ENCODE measurements at regions not wholly inside any gene's neighbourhood (a gene's known extent, or its start where the extent isn't known, plus 50 kb on each side); places are given as distances from the start of the nearest gene placed in this dataset.

DNA sequence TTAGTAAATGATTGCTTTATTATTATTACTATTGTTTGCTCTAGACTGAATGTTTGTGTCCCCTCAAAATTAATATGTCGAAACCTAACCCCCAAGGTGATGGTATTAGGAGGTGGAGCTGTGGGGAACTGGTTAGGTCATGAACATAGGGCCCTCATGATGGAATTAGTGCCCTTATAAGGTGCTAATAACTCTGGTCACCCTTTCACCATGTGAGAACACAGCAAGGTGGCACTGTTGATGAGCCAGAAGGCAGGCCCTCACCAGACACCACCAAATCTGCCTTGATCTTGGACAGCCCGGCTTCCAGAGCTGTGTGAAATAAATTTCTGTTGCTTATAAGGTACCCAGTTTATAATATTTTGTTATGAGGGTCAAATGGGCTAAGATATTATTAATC lies 95.8 kb downstream of the BDNF start:
- ChIA-PET CTCF (no interaction called here), POLR2A (no interaction called here)
- no peak overlapping the region for H2AFZ ChIP-seq (ENCODE audit: insufficient read depth, low read depth, low read length, poor library complexity, severe bottlenecking)
- no peak overlapping the region for H3K4me3 ChIP-seq (ENCODE audit: control extremely low read depth in 1 of 5, extremely low read depth in 1 of 5, insufficient read depth in 1 of 5, low read depth in 2 of 5, low read length in 4 of 5)
- H3K4me3 Mint-ChIP-seq: no peak overlapping the region
- TF ChIP-seq, protein P1, sequence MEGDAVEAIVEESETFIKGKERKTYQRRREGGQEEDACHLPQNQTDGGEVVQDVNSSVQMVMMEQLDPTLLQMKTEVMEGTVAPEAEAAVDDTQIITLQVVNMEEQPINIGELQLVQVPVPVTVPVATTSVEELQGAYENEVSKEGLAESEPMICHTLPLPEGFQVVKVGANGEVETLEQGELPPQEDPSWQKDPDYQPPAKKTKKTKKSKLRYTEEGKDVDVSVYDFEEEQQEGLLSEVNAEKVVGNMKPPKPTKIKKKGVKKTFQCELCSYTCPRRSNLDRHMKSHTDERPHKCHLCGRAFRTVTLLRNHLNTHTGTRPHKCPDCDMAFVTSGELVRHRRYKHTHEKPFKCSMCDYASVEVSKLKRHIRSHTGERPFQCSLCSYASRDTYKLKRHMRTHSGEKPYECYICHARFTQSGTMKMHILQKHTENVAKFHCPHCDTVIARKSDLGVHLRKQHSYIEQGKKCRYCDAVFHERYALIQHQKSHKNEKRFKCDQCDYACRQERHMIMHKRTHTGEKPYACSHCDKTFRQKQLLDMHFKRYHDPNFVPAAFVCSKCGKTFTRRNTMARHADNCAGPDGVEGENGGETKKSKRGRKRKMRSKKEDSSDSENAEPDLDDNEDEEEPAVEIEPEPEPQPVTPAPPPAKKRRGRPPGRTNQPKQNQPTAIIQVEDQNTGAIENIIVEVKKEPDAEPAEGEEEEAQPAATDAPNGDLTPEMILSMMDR (IDR thresholded peaks at IDR 0.05): no peak
- TF ChIP-seq EZH2 (IDR thresholded peaks at IDR 0.05; ENCODE audit: borderline replicate concordance, insufficient read depth, low read depth, low read length, poor library complexity, severe bottlenecking): no peak
- no peaks in the 10 kb centered on the region for H3K4me1 ChIP-seq (ENCODE audit: control insufficient read depth in 2 of 2, insufficient read depth in 2 of 2, low read length in 2 of 2)
- intact Hi-C loops (cut with micrococcal nuclease): no loop called here
- H3K4me1 Mint-ChIP-seq: no peaks in the 10 kb centered on the region
- no peaks in the 10 kb centered on the region for H4K20me1 ChIP-seq (ENCODE audit: control insufficient read depth, insufficient read depth, low read length, poor library complexity, severe bottlenecking)
- no peaks in the 10 kb centered on the region for H3K79me2 ChIP-seq (ENCODE audit: control insufficient read depth, insufficient read depth, low read length)
- no CpG with 5 or more reads among the region's 2 CpGs for WGBS (ENCODE audit: insufficient coverage)
- no peaks in the 10 kb centered on the region for H3K9me3 ChIP-seq (ENCODE audit: control extremely low read depth in 1 of 3, control insufficient read depth in 2 of 3, insufficient read depth in 1 of 3, low read length in 2 of 3)
- H3K36me3 ChIP-seq (replicated peaks in 1 of 2; ENCODE audit: control extremely low read depth in 1 of 2, control insufficient read depth in 1 of 2, extremely low read depth in 1 of 2, insufficient read depth in 2 of 2, low read length in 1 of 2): no peaks in the 10 kb centered on the region
- no peaks in the 10 kb centered on the region for H3K27me3 ChIP-seq (replicated peaks in 1 of 4; ENCODE audit: control extremely low read depth in 1 of 4, control insufficient read depth in 3 of 4, insufficient read depth in 4 of 4, low read length in 3 of 4)
- DNase-seq (no peak), ATAC-seq (ENCODE audit: low read depth) (no peak)
- no peaks in the 10 kb centered on the region for H3K27me3 Mint-ChIP-seq
- no peak overlapping the region for H3K4me2 ChIP-seq (replicated peaks; ENCODE audit: low read depth, low read length, poor library complexity, severe bottlenecking)
- no peak overlapping the region for H3K27ac ChIP-seq (ENCODE audit: low read length in 2 of 2)
- H3K9ac ChIP-seq (ENCODE audit: low read length): no peak overlapping the region
- no peaks in the 10 kb centered on the region for H3K9me3 Mint-ChIP-seq (ENCODE audit: insufficient read depth)
- H3K27ac Mint-ChIP-seq: no peak overlapping the region

DNA sequence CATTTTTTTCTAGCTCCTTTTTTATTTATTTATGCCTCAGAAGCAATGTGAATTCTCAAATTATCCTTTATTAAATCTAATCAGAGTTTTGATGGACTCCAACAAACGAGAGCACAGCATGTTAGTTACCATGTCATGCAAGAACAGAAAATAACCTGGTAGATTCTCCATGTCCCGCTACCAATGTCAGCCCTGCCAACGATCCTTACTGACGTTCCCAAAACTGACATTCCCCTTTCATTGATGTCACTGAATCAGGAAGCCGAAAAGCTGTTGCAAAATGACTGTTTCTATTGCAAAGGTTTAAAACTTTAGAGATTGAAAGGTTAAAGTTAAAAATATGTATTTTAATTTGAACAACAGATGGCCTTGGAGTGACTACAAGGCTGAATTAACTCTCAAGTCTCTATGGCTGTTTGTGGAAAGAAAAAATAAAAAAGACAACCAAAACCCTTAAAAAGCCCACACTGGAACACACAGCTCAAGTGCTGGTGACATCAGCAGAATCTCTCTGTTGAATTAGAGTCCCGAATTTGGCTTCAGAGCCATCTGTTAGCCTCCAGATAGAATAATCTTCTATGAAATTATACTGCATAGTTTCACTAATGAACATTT lies 96.8 kb downstream of the BDNF start:
- H3K27ac ChIP-seq (ENCODE audit: low read length in 2 of 2): no peak overlapping the region
- Mint-ChIP-seq H3K4me1 (no peaks in the 10 kb centered on the region), H3K4me3 (no peak overlapping the region), H3K27ac (no peak overlapping the region), H3K27me3 (no peaks in the 10 kb centered on the region), H3K9me3 (ENCODE audit: insufficient read depth) (no peaks in the 10 kb centered on the region)
- no peaks in the 10 kb centered on the region for H3K79me2 ChIP-seq (ENCODE audit: control insufficient read depth, insufficient read depth, low read length)
- CTCF ChIA-PET: no interaction called here
- POLR2A ChIA-PET: no interaction called here
- H3K9me3 ChIP-seq (ENCODE audit: control extremely low read depth in 1 of 3, control insufficient read depth in 2 of 3, insufficient read depth in 1 of 3, low read length in 2 of 3): no peaks in the 10 kb centered on the region
- DNase-seq (no peak), ATAC-seq (ENCODE audit: low read depth) (no peak)
- no peaks in the 10 kb centered on the region for H3K27me3 ChIP-seq (replicated peaks in 1 of 4; ENCODE audit: control extremely low read depth in 1 of 4, control insufficient read depth in 3 of 4, insufficient read depth in 4 of 4, low read length in 3 of 4)
- no peaks in the 10 kb centered on the region for H3K4me1 ChIP-seq (ENCODE audit: control insufficient read depth in 2 of 2, insufficient read depth in 2 of 2, low read length in 2 of 2)
- H2AFZ ChIP-seq (ENCODE audit: insufficient read depth, low read depth, low read length, poor library complexity, severe bottlenecking): no peak overlapping the region
- H3K4me2 ChIP-seq (replicated peaks; ENCODE audit: low read depth, low read length, poor library complexity, severe bottlenecking): no peak overlapping the region
- no peak for TF ChIP-seq EZH2 (IDR thresholded peaks at IDR 0.05; ENCODE audit: borderline replicate concordance, insufficient read depth, low read depth, low read length, poor library complexity, severe bottlenecking)
- TF ChIP-seq, protein P1 (IDR thresholded peaks at IDR 0.05): no peak
- H3K9ac ChIP-seq (ENCODE audit: low read length): no peak overlapping the region
- intact Hi-C loops (cut with micrococcal nuclease): no loop called here
- H3K4me3 ChIP-seq (ENCODE audit: control extremely low read depth in 1 of 5, extremely low read depth in 1 of 5, insufficient read depth in 1 of 5, low read depth in 2 of 5, low read length in 4 of 5): no peak overlapping the region
- no peaks in the 10 kb centered on the region for H3K36me3 ChIP-seq (replicated peaks in 1 of 2; ENCODE audit: control extremely low read depth in 1 of 2, control insufficient read depth in 1 of 2, extremely low read depth in 1 of 2, insufficient read depth in 2 of 2, low read length in 1 of 2)
- H4K20me1 ChIP-seq (ENCODE audit: control insufficient read depth, insufficient read depth, low read length, poor library complexity, severe bottlenecking): no peaks in the 10 kb centered on the region
- 96% methylated on average over 6 of the region's 6 CpGs for WGBS (ENCODE audit: insufficient coverage)

Data from B cell (primary cell).